HEK293 (cell line): ENCODE measurements at regions not wholly inside any gene's neighbourhood (a gene's known extent, or its start where the extent isn't known, plus 50 kb on each side); places are given as distances from the start of the nearest gene placed in this dataset.

ENCODE experiments used
- CTCF ChIA-PET: fragments of 350-600 bp; formaldehyde crosslinking; extraction: SDS; loops from one replicate; lab custom pipeline; 2021; ENCODE audit warnings: antibody characterized with exemption; lab: Yijun Ruan, JAX
- POLR2A ChIA-PET: fragments of 300-600 bp; formaldehyde crosslinking; extraction: SDS; loops from one replicate; lab custom pipeline; 2020; ENCODE audit warnings: antibody characterized with exemption, inconsistent platforms; lab: Yijun Ruan, JAX
- H3K27ac ChIP-seq: fragments of 200-500 bp; sonication (Bioruptor generic); 2 replicates; pipeline ENCODE4 v1.5.1; 2014; ENCODE audit warnings: low read depth, low read length, control low read depth, inconsistent platforms; ENCODE audit errors: extremely low read depth
- H3K36me3 ChIP-seq, 2 experiments: fragments of 200-500 bp in 1 of 2; sonication (Bioruptor generic) in 1 of 2; 1 replicate in 1 of 2; 2 replicates in 1 of 2; pipeline ENCODE4 v1.5.1; 2014 to 2017; ENCODE audit warnings: inconsistent platforms in 2 of 2, low read length in 2 of 2; ENCODE audit not compliant: control insufficient read depth in 2 of 2, insufficient read depth in 1 of 2
- H3K4me1 ChIP-seq: fragments of 200-500 bp; sonication (Bioruptor generic); 2 replicates; pipeline ENCODE4 v1.5.1; 2014; ENCODE audit warnings: mild to moderate bottlenecking, low read length, inconsistent platforms; ENCODE audit not compliant: control insufficient read depth, insufficient read depth
- H3K4me3 ChIP-seq: 2 replicates; pipeline ENCODE4 v1.5.1; 2011; ENCODE audit warnings: low read depth, mild to moderate bottlenecking, control low read depth, low read length, moderate library complexity
- H3K9me3 ChIP-seq: fragments of 200-500 bp; sonication (Bioruptor generic); 2 replicates; pipeline ENCODE4 v1.5.1; 2014; ENCODE audit warnings: low read depth, low read length, inconsistent platforms; ENCODE audit not compliant: control insufficient read depth, insufficient read depth
- BCL11B ChIP-seq: fragments of 450-650 bp; formaldehyde crosslinking; IDR thresholded peaks from 2 replicates; pipeline ENCODE4 v1.5.1; 2016; ENCODE audit warnings: low read depth, missing biosample characterization, missing genetic modification characterization
- BCL6B ChIP-seq: fragments of 450-650 bp; formaldehyde crosslinking; IDR thresholded peaks from 2 replicates; pipeline ENCODE4 v1.5.1; 2017; ENCODE audit warnings: missing biosample characterization, missing genetic modification characterization
- GLI2 ChIP-seq: fragments of 450-650 bp; formaldehyde crosslinking; IDR thresholded peaks from 2 replicates; pipeline ENCODE4; 2017; ENCODE audit warnings: missing biosample characterization, missing genetic modification characterization, low read depth, borderline replicate concordance
- KLF9 ChIP-seq: fragments of 450-650 bp; formaldehyde crosslinking; IDR thresholded peaks from 2 replicates; pipeline ENCODE4 v1.5.1; 2016; ENCODE audit warnings: missing biosample characterization, missing genetic modification characterization, low read depth
- PBX3 ChIP-seq: sonication (generic); formaldehyde crosslinking; IDR thresholded peaks from 2 replicates; pipeline ENCODE4 v1.8.1; 2022; ENCODE audit warnings: mild to moderate bottlenecking, moderate library complexity, missing genetic modification reagents
- RBAK ChIP-seq: fragments of 450-650 bp; formaldehyde crosslinking; IDR thresholded peaks from 2 replicates; pipeline ENCODE4 v1.5.1; 2016; ENCODE audit warnings: missing biosample characterization, missing genetic modification characterization
- REPIN1 ChIP-seq: fragments of 450-650 bp; formaldehyde crosslinking; IDR thresholded peaks from 2 replicates; pipeline ENCODE4 v1.5.1; 2017; ENCODE audit warnings: missing biosample characterization, missing genetic modification characterization, low read depth
- SCRT1 ChIP-seq: fragments of 450-650 bp; formaldehyde crosslinking; IDR thresholded peaks from 2 replicates; pipeline ENCODE4 v1.5.1; 2016; ENCODE audit warnings: missing biosample characterization, missing genetic modification characterization, borderline replicate concordance
- SP2 ChIP-seq: fragments of 450-650 bp; formaldehyde crosslinking; IDR thresholded peaks from 2 replicates; pipeline ENCODE4 v1.5.1; 2016; ENCODE audit warnings: missing biosample characterization, missing genetic modification characterization
- SP7 ChIP-seq: fragments of 450-650 bp; formaldehyde crosslinking; IDR thresholded peaks from 2 replicates; pipeline ENCODE4 v1.5.1; 2016; ENCODE audit warnings: missing biosample characterization, missing genetic modification characterization
- ZFHX2 ChIP-seq: fragments of 450-650 bp; formaldehyde crosslinking; conservative IDR thresholded peaks from 2 replicates; pipeline ENCODE4 v1.5.1; 2016; ENCODE audit warnings: missing biosample characterization, missing genetic modification characterization
- ZNF133 ChIP-seq: fragments of 450-650 bp; formaldehyde crosslinking; IDR thresholded peaks from 2 replicates; pipeline ENCODE4 v1.5.1; 2016; ENCODE audit warnings: missing biosample characterization, missing genetic modification characterization
- ZNF184 ChIP-seq: fragments of 450-650 bp; IDR thresholded peaks from 2 replicates; pipeline ENCODE4 v1.5.1; 2018; ENCODE audit warnings: missing biosample characterization, mild to moderate bottlenecking, missing genetic modification characterization
- ZNF223 ChIP-seq: fragments of 450-650 bp; formaldehyde crosslinking; IDR thresholded peaks from 2 replicates; pipeline ENCODE4 v1.5.1; 2016; ENCODE audit warnings: missing biosample characterization, missing genetic modification characterization
- ZNF335 ChIP-seq: fragments of 450-650 bp; formaldehyde crosslinking; conservative IDR thresholded peaks from 2 replicates; pipeline ENCODE4 v1.5.1; 2016; ENCODE audit warnings: missing biosample characterization, missing genetic modification characterization
- ZNF37A ChIP-seq: fragments of 450-650 bp; IDR thresholded peaks from 2 replicates; pipeline ENCODE4 v1.5.1; 2018; ENCODE audit warnings: missing biosample characterization, missing genetic modification characterization
- ZNF629 ChIP-seq: fragments of 450-650 bp; formaldehyde crosslinking; IDR thresholded peaks from 2 replicates; pipeline ENCODE4 v1.5.1; 2017; ENCODE audit warnings: missing biosample characterization, missing genetic modification characterization
- TF ChIP-seq, protein P1 (sequence below): fragments of 450-650 bp; formaldehyde crosslinking; IDR thresholded peaks from 2 replicates; pipeline ENCODE4 v1.5.1; 2016; ENCODE audit warnings: missing biosample characterization, missing genetic modification characterization
- TF ChIP-seq, protein P2 (sequence below): fragments of 450-650 bp; formaldehyde crosslinking; IDR thresholded peaks from 2 replicates; pipeline ENCODE4 v1.5.1; 2017; ENCODE audit warnings: missing biosample characterization, missing genetic modification characterization
- TF ChIP-seq, protein P3 (sequence below): fragments of 450-650 bp; formaldehyde crosslinking; IDR thresholded peaks from 2 replicates; pipeline ENCODE4 v1.5.1; 2016; ENCODE audit warnings: missing biosample characterization, missing genetic modification characterization

- no peaks in the 10 kb centered on the region for H3K36me3 ChIP-seq
- TF ChIP-seq GLI2 (no peak), ZNF133 (tag by site-specific recombination) (no peak), ZNF335 (tag by site-specific recombination) (no peak), ZNF629 (tag by site-specific recombination) (no peak), SP2 (tag by site-specific recombination) (no peak), PBX3 (CRISPR knock-in tag) (no peak), RBAK (tag by site-specific recombination) (no peak), SP7 (tag by site-specific recombination) (no peak), BCL11B (tag by site-specific recombination) (no peak), KLF9 (tag by site-specific recombination) (no peak), ZFHX2 (tag by site-specific recombination) (no peak), ZNF37A (tag by site-specific recombination) (no peak), ZNF223 (tag by site-specific recombination) (no peak), REPIN1 (tag by site-specific recombination) (no peak), SCRT1 (tag by site-specific recombination) (no peak), BCL6B (tag by site-specific recombination) (no peak), ZNF184 (no peak)
- TF ChIP-seq, protein P1, sequence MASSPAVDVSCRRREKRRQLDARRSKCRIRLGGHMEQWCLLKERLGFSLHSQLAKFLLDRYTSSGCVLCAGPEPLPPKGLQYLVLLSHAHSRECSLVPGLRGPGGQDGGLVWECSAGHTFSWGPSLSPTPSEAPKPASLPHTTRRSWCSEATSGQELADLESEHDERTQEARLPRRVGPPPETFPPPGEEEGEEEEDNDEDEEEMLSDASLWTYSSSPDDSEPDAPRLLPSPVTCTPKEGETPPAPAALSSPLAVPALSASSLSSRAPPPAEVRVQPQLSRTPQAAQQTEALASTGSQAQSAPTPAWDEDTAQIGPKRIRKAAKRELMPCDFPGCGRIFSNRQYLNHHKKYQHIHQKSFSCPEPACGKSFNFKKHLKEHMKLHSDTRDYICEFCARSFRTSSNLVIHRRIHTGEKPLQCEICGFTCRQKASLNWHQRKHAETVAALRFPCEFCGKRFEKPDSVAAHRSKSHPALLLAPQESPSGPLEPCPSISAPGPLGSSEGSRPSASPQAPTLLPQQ, result no peak
- TF ChIP-seq, protein P2, sequence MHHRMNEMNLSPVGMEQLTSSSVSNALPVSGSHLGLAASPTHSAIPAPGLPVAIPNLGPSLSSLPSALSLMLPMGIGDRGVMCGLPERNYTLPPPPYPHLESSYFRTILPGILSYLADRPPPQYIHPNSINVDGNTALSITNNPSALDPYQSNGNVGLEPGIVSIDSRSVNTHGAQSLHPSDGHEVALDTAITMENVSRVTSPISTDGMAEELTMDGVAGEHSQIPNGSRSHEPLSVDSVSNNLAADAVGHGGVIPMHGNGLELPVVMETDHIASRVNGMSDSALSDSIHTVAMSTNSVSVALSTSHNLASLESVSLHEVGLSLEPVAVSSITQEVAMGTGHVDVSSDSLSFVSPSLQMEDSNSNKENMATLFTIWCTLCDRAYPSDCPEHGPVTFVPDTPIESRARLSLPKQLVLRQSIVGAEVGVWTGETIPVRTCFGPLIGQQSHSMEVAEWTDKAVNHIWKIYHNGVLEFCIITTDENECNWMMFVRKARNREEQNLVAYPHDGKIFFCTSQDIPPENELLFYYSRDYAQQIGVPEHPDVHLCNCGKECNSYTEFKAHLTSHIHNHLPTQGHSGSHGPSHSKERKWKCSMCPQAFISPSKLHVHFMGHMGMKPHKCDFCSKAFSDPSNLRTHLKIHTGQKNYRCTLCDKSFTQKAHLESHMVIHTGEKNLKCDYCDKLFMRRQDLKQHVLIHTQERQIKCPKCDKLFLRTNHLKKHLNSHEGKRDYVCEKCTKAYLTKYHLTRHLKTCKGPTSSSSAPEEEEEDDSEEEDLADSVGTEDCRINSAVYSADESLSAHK (tag by site-specific recombination), result no peak
- TF ChIP-seq, protein P3, sequence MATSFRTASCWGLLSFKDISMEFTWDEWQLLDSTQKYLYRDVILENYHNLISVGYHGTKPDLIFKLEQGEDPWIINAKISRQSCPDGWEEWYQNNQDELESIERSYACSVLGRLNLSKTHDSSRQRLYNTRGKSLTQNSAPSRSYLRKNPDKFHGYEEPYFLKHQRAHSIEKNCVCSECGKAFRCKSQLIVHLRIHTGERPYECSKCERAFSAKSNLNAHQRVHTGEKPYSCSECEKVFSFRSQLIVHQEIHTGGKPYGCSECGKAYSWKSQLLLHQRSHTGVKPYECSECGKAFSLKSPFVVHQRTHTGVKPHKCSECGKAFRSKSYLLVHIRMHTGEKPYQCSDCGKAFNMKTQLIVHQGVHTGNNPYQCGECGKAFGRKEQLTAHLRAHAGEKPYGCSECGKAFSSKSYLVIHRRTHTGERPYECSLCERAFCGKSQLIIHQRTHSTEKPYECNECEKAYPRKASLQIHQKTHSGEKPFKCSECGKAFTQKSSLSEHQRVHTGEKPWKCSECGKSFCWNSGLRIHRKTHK, result no peak
- TF ChIP-seq, all 188 proteins: peak for 0
- Histone ChIP-seq H3K27ac (no peak overlapping the region), H3K4me3 (no peak overlapping the region), H3K4me1 (no peaks in the 10 kb centered on the region), H3K9me3 (no peaks in the 10 kb centered on the region)
- ChIA-PET CTCF (interaction anchor here (1.1 kb wide), 1 partner anchor 1058 kb away, joined by 3 read pairs; no protein-coding TSS in a partner anchor), POLR2A (no interaction called here)
Observed at GRCh38 chr7:13633857-13634256, 355.6 kb downstream of the ETV1 start.
